GM21367 (cell line): ENCODE measurements at regions not wholly inside any gene's neighbourhood (a gene's known extent, or its start where the extent isn't known, plus 50 kb on each side); places are given as distances from the start of the nearest gene placed in this dataset.

ENCODE experiments used
- ATAC-seq: cut with Tn5 transposase; IDR thresholded peaks from one replicate; pipeline ENCODE4 v1.9.1; 2021; ENCODE audit not compliant: unreplicated experiment

DNA sequence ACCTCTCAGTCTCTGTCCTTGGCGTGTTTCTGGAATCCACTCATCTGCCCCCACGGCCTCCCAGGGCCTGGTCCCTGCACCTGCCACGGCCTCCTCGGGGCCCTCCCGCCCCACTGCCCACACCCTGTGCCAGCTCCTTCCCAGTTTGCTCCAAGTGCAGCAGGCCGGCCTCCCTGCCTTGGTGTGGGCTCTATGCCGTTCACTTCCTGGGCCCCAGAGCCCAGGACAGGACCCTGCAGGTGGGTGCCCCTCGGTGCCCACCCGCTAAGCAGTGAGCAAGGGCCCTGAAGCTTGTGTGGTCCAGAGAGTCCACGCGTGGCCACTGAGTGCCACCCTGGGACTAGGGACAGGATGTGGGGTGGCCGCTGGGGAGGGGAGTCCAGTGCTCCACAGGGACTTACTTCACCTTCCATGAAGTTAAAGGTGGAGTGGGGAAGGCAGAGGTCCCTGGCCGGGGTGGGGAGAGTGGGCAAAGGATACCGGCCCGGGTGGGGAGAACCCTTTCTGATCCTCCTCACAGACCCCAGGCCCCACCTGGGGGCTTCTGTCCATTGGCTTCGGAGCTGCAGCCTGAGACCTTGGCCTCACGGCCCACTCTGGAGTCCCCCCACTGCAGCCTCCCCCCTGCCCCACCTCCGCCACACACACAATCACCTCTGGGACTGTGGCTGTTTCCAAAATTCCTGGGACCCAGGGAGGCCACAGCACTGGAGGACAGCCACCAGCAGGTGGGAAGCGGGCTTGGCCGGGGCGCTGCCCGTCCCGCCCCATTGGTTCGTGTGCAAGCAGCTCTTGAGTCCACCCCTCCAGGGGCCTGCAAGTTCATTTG is 60.0 kb upstream of the NKX1-1 start:
- no peak for ATAC-seq

DNA sequence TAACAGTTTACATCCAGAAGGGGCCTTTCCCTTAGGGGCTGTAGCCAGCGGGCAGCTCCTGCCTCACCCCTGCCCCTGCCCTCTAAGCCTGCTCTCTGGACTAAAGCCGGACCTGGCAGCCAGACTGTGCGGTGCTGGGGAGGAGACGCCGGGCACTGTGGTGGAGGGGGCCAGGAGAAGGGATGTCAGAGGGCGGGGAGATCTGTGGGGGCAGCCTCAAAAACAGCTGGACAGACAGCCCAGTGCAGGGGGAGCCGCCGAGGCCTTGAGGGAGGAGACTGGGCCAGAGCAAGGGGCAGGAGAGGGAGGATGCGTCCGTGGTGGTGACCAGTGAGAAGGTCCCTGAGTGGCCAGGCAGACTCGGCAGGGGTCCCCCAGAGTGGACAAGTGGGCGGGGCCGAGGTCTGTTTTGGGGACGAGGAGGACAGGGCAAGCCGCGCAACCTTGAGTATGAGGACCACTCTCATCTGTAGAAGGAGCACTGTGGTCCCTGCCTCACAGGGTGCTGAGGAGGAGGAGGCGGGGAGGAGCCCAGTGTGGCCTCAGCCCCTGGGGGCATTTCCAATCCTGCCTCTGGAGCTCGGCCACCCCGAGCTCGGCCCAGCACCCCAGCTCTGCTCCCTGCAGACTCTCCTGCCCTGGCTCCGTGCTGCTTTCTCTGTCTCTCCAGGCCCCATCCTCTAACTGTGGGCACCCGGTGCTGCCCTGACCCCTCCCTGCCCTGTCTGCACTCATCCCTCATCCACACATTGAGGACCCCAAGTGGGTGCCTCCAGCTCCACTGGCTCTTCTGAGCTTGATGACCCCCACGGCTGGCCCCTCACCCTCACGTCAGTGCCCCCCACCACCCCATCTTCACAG is 59.2 kb upstream of the NKX1-1 start:
- no peak for ATAC-seq

DNA sequence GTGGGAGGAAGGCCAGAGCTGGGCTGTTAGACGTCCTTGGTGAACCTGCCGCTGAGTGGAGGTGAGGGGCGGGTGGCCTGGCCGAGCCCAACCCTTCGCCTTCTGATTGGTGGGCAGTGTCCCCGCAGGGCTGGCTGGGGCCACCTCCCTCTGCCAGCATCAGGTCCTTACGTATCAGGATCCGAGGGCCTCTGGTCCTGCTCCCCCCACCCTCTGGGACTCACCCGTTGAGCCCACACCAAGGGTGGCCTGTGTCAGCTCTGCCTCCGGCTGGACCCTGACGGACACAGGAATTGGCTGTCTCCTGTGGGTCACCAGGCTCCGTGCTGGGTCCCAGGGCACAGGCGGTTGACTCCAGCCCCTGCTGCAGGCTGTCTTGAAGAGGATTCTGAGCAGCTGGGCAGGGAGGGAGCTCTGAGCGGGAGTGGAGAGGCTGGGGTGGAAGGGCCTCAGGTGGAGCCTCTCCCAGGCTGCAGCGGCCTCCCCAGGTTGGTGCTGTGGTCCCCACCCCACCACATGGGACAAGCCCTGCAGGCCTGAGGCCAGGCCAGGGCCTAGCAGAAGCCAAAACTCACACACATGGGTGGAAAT is 58.4 kb upstream of the NKX1-1 start:
- ATAC-seq = no peak

GRCh38 chr4:1463927-1464540 is 57.8 kb upstream of the NKX1-1 start:
- no peak for ATAC-seq

DNA sequence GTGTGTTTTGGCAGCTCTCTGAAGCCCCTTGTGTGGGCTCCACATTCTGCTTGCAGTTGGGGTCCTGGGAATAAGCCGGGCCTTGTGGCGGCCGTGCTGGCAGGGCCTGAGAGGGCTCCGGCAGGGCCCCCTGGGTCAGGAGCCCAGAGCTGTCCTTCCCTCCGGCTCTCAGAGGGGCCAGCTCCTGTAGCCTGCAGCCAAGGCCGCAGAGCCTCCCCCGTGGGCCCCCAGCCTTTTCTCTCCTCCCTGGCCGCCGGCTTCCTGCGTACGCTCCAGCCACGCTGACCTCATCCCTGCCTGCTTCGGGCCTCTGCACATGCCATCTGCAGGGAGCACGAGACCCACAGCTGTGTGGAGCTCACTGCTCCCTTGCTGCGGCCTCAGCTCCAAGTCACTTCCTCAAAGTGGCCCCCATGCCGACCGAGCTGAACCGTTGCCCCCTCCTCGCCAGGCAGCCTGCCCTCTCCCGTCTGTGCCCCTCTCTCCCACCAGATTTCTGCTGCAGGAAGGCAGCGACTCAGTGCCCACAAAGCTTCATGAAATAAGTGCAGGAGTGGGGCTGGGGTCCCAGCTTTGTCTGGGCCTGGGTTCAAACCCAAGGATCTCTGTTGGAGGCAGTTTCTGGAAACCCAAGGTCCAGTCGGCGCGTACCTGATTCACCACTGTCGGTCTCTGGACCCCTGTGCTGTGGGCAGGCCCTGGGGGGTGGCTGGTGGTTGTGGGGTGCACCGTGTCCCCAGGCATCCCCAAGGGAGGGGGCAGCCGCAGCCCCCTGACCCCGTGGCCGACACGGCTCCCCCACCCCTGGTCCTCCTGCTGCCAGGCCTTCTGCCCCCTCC is 57.1 kb upstream of the NKX1-1 start:
- ATAC-seq = no peak

DNA sequence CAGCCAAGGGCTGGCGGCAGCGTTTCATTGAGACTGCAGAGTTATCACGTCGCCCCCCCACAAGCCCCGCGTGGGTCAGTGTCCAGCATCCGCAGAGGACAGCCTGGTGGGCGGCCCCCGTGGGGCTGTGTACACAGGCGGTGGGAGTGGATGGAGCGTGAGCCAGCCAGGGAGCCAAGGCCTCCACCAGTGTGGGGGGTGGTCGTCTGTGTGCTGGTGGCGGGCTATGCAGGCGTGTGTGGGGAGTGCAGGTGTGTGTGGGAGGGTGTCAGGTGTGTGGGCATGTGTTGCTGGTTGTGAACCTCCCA is 56.5 kb upstream of the NKX1-1 start:
- ATAC-seq = no peak

DNA sequence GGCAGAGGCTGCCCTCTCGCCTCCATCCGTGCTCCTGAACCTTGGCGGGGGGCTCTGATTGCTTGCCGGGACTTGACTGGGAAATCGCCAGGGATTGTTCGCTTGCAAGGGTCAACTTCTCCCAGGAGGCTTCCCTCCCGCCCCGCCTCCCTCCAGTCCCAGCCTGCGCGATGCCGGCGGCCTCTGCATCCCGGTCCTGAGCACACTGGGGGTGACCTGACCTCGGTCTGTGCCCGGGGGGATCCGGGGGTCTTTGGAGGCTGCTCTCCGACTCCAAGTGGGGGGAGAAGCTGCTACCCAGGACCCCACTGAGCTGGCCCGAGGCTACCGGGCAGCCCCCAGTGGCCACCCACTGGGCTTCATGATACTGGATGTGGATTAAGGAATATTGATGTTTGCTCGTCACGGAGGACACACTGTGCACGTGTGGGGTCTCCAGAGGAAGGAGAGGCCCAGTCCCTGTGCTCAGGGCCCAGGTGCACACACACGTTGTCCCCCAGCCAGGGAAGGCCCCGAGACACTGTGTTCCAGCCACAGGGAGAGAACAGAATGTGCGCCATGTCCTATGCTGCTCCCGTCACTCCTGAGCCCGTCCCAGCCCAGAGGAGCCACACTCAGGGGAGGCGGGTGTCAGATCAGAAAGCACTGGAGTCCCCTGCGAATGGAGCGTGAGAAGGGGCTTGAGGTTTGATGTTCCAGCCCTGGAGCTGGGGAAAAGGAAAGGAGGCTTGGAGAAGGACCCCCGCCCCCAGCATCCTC is 55.9 kb upstream of the NKX1-1 start:
- no peak for ATAC-seq

DNA sequence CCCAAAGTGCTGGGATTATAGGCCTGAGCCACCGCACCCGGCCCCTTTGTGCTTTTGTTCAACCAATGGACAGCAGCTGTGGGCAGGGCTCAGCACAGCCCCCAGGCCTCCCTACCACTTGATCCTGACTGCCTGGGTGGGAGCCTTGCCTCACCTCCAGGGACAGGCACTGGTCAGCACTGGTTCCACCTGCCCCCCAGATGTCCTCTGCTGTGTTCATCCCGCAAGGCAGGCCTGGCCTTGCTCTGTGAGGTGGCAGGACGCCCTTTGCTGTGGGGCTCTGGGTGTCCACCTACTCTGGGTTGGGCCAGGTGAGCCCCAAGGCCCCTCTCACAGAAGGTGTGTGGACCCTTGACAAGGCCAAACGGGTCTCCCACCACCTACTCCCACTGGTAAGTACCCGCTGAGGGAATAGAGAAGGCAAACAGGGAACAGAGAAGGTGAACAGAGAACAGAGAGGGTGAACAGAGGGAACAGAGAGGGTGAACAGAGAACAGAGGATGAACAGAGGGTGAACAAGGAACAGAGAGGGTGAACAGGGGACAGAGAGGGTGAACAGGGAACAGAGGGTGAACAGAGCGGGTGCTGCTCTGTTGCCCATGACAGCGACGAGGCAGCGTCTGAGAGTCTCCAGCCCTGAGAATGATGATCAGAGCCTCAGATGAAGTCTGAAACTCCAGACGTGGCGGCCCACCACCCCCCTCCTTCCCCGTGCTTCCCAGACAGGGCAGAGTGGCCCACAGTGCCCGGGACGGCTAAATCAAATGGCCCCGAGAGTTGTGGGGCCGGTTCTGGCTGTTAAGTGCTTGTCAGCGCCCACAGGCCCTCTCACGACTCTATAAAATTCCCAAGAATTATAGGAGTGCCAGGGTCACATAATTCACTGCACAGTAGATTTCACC is 55.0 kb upstream of the NKX1-1 start:
- no peak for ATAC-seq

DNA sequence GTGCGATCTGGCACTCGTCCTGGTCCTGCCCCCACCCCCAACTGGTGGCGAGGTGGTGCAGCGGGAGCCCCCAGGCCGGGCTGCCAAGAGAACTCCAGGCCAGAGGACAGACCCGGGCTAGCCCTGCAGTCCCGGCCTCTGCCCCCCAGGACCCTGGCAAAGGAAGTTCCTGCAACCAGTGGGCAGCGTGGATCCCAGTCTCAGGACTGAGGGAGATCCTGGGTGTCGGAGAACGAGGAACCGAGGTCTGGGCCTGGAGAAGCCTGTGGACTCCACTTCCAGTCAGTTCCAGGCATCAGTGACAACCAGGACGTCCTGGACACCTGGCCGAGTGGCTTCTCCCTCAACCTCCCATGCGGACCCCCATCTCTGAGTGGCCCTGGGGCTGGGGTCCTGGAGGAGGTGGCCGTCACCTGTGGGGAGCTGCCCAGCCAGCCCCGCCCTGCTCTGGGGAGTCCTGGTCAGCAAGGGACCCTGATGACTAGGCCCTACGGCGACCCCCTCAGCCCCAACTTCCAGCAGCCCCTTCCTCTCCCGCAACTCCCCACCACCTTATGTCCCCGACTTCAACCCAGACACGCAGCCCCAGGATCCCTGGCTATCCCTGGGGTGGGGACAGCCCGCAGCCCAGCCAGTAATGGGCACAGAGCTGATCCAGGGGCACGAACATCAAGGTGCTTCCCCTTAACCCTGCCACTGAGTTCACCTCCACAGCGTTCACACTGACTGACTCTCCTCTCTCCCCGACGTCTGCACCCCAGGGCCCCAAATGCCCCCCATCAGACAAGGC is 53.7 kb upstream of the NKX1-1 start:
- ATAC-seq = no peak

DNA sequence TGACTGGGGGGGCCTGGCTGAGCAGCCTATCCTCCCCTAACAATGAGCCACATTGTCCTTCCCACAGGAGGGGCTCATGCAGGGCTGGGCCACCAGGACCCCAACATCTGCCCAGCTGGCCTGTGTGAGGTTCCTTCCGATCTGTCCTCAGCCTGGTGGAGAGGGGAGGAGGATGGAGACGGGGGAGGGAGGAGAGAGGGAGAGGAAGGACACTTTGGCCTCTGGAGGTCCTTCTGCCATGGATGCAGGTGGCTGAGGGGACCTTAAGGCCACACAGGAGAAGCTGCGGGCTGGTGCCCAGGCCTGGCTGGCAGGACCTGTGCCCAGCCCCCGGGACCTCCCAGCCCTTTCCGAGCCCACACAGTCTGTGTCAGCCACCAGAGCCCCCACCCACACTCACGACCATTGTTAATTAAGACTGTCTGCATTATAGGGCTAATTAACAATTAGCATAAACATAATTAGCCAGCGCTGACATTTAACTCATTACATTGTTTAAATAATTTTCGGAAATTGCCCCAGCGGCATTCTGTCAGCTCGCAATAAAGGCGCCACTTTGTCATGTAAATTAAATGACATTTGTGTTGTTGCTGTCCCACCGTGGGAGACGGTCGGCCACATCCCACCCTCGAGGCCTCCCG is 53.0 kb upstream of the NKX1-1 start:
- no peak for ATAC-seq

DNA sequence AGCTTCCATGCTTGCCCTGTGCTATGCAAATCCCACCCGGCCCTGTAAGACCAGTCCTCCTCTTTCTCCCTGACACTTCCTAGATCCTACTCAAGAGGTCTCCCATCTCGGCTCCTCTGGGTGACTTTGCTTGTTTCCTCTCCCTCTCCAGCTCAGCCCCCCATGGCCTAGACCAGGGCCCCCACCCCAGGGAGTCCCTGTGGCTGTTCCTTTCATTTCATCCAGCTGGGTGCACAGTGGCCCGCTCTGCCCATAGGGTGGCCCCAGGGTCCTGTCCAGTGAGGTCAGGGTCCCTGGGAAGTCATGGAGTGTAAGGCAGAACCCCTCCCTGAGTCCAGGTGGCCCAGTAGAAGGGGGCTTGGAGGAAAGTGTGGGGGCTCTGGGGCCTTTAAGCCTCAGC is 52.3 kb upstream of the NKX1-1 start:
- ATAC-seq = no peak
